ENCODE measurements at regions not wholly inside any gene's neighbourhood (a gene's known extent, or its start where the extent isn't known, plus 50 kb on each side); places are given as distances from the start of the nearest gene placed in this dataset.

- H3K79me2 ChIP-seq (ENCODE audit: control insufficient read depth, insufficient read depth, low read length), result no peaks in the 10 kb centered on the region
- no peaks in the 10 kb centered on the region for H3K9me1 ChIP-seq (ENCODE audit: control insufficient read depth, insufficient read depth, low read length)
- no peaks in the 10 kb centered on the region for H3K9me3 ChIP-seq (replicated peaks; ENCODE audit: control insufficient read depth, insufficient read depth, low read depth, low read length)
- no peaks in the 10 kb centered on the region for H3K27me3 ChIP-seq (ENCODE audit: control insufficient read depth in 2 of 2, insufficient read depth in 2 of 2, low read length in 2 of 2)
- CTCF ChIA-PET (ENCODE audit: low intra/inter-chr PET ratio), result no interaction called here
- DNase-seq (ENCODE audit: extremely low read depth in 1 of 4, low spot score in 3 of 4) (no peak), FAIRE-seq (no peak), ATAC-seq (no peak)
- H4K20me1 ChIP-seq (replicated peaks; ENCODE audit: control insufficient read depth, insufficient read depth, low read length), result no peaks in the 10 kb centered on the region
- BruUV-seq (replicated peaks), result no TSS peak
- no peak overlapping the region for H3K9ac ChIP-seq (ENCODE audit: insufficient read depth in 1 of 2, low read depth in 2 of 2, low read length in 2 of 2)
- H3K27ac ChIP-seq (ENCODE audit: extremely low read depth, low read depth, low read length), result no peak overlapping the region
- no peak overlapping the region for H3K4me3 ChIP-seq
- H3K4me2 ChIP-seq (ENCODE audit: insufficient read depth, low read length), result no peak overlapping the region
- H3K4me1 ChIP-seq (replicated peaks in 1 of 2; ENCODE audit: control insufficient read depth in 2 of 2, insufficient read depth in 2 of 2, low read length in 2 of 2), result no peaks in the 10 kb centered on the region
- no peak overlapping the region for H2AFZ ChIP-seq (ENCODE audit: low read depth, low read length)
- POLR2A ChIA-PET, result no interaction called here
- intact Hi-C loops (cut with micrococcal nuclease) (no loop called here), in situ Hi-C loops (cut with MboI) (no loop called here)
- H3K36me3 ChIP-seq (ENCODE audit: control insufficient read depth, insufficient read depth, low read length), result no peaks in the 10 kb centered on the region
- TF ChIP-seq CHCHD3 (CRISPR knock-in tag; IDR thresholded peaks at IDR 0.05) (no peak), ZNF311 (CRISPR knock-in tag; IDR thresholded peaks at IDR 0.05) (no peak), ELF1 (tag; IDR thresholded peaks at IDR 0.05) (no peak), KLF6 (CRISPR knock-in tag; IDR thresholded peaks at IDR 0.05; ENCODE audit: borderline replicate concordance) (no peak)
- WGBS (ENCODE audit: insufficient coverage, low coverage, missing lambda C conversion rate), result 0% methylated on average over 1 of the region's 1 CpG
Observed at GRCh38 chr9:28207657-28208056, 634.4 kb upstream of the C9orf72 start.

GRCh38 chr9:28209130-28209529 is 635.8 kb upstream of the C9orf72 start:
- no peaks in the 10 kb centered on the region for H3K79me2 ChIP-seq (ENCODE audit: control insufficient read depth, insufficient read depth, low read length)
- H3K27me3 ChIP-seq (ENCODE audit: control insufficient read depth in 2 of 2, insufficient read depth in 2 of 2, low read length in 2 of 2), result no peaks in the 10 kb centered on the region
- intact Hi-C loops (cut with micrococcal nuclease) (no loop called here), in situ Hi-C loops (cut with MboI) (no loop called here)
- no peaks in the 10 kb centered on the region for H3K9me1 ChIP-seq (ENCODE audit: control insufficient read depth, insufficient read depth, low read length)
- H3K9me3 ChIP-seq (replicated peaks; ENCODE audit: control insufficient read depth, insufficient read depth, low read depth, low read length), result no peaks in the 10 kb centered on the region
- POLR2A ChIA-PET, result no interaction called here
- H3K36me3 ChIP-seq (ENCODE audit: control insufficient read depth, insufficient read depth, low read length), result no peaks in the 10 kb centered on the region
- H2AFZ ChIP-seq (ENCODE audit: low read depth, low read length), result no peak overlapping the region
- BruUV-seq (replicated peaks), result no TSS peak
- FAIRE-seq (no peak), DNase-seq (ENCODE audit: extremely low read depth in 1 of 4, low spot score in 3 of 4) (no peak), ATAC-seq (no peak)
- CTCF ChIA-PET (ENCODE audit: low intra/inter-chr PET ratio), result no interaction called here
- no peak overlapping the region for H3K27ac ChIP-seq (ENCODE audit: extremely low read depth, low read depth, low read length)
- no peak overlapping the region for H3K4me3 ChIP-seq
- WGBS (ENCODE audit: insufficient coverage, low coverage, missing lambda C conversion rate), result 0% methylated on average over 2 of the region's 3 CpGs
- H4K20me1 ChIP-seq (replicated peaks; ENCODE audit: control insufficient read depth, insufficient read depth, low read length), result no peaks in the 10 kb centered on the region
- H3K4me1 ChIP-seq (replicated peaks in 1 of 2; ENCODE audit: control insufficient read depth in 2 of 2, insufficient read depth in 2 of 2, low read length in 2 of 2), result no peaks in the 10 kb centered on the region
- no peak overlapping the region for H3K9ac ChIP-seq (ENCODE audit: insufficient read depth in 1 of 2, low read depth in 2 of 2, low read length in 2 of 2)
- no peak overlapping the region for H3K4me2 ChIP-seq (ENCODE audit: insufficient read depth, low read length)
- TF ChIP-seq PTBP1 (IDR thresholded peaks at IDR 0.05; ENCODE audit: low read depth, low read length), result no peak
- no peak for TF ChIP-seq ZNF217 (CRISPR knock-in tag; IDR thresholded peaks at IDR 0.05)
- no peak for TF ChIP-seq SMARCB1 (IDR thresholded peaks at IDR 0.05; ENCODE audit: insufficient read length, low read depth)
- no peak for TF ChIP-seq TFE3 (CRISPR knock-in tag; IDR thresholded peaks at IDR 0.05)
- no peak for TF ChIP-seq DMBX1 (CRISPR knock-in tag; IDR thresholded peaks at IDR 0.05; ENCODE audit: borderline replicate concordance)
- no peak for TF ChIP-seq MTF1 (CRISPR knock-in tag; IDR thresholded peaks at IDR 0.05; ENCODE audit: borderline replicate concordance)
- no peak for TF ChIP-seq RBBP5 (IDR thresholded peaks at IDR 0.05; ENCODE audit: borderline replicate concordance, insufficient read depth, low read length, poor library complexity, severe bottlenecking)
- TF ChIP-seq ZFPM2 (CRISPR knock-in tag; IDR thresholded peaks at IDR 0.05), result no peak
- TF ChIP-seq MCM2 (IDR thresholded peaks at IDR 0.05; ENCODE audit: low read depth), result no peak
- TF ChIP-seq POLR2H (tag; IDR thresholded peaks at IDR 0.05; ENCODE audit: low read depth), result no peak
- no peak for TF ChIP-seq CBX5 (IDR thresholded peaks at IDR 0.05; ENCODE audit: borderline replicate concordance, low read depth)
- TF ChIP-seq ZNF174 (CRISPR knock-in tag; IDR thresholded peaks at IDR 0.05), result no peak
- TF ChIP-seq TCF15 (CRISPR knock-in tag; IDR thresholded peaks at IDR 0.05), result no peak

All from K562 (cell line).